Adrenal gland (tissue), 5 donors: ENCODE measurements at regions not wholly inside any gene's neighbourhood (a gene's known extent, or its start where the extent isn't known, plus 50 kb on each side); places are given as distances from the start of the nearest gene placed in this dataset.

Experiments used
- CTCF ChIP-seq, 6 experiments: fragments of 450-650 bp in 4 of 6; fragments of 200-600 bp in 2 of 6; sonication (generic) in 1 of 6; IDR thresholded peaks; 1 replicate in 5 of 6; 2 replicates in 1 of 6; pipeline versions ENCODE4 v1.5.1 to v1.8.0; 2016 to 2021; ENCODE audit warnings: antibody characterized with exemption in 6 of 6, mild to moderate bottlenecking in 2 of 6, moderate library complexity in 1 of 6
- POLR2A ChIP-seq, 2 donors: fragments of 450-650 bp; IDR thresholded peaks; one replicate each; pipeline ENCODE4 v1.6.1; 2017; ENCODE audit warnings: antibody characterized with exemption in 2 of 2, mild to moderate bottlenecking in 2 of 2, moderate library complexity in 1 of 2
- donor health status: DM: no; HTN: no; CAD: no.

GRCh38 chr2:84052913-84053312 lies 406.2 kb downstream of the SUCLG1 start:
- TF ChIP-seq CTCF (IDR thresholded peaks at IDR 0.05) (no peak), POLR2A (IDR thresholded peaks at IDR 0.05) (no peak)
